Upper lobe of left lung (tissue), 6 donors: ENCODE measurements at regions not wholly inside any gene's neighbourhood (a gene's known extent, or its start where the extent isn't known, plus 50 kb on each side); places are given as distances from the start of the nearest gene placed in this dataset.
"Not testable (repeated sequence)": the region's sequence is repeated elsewhere in the genome, so short reads cannot be mapped to it uniquely, and the experiment has no call there.

Experiments used
- ATAC-seq, 2 donors: fragments of 200-7000 bp; cut with Tn5 transposase; one replicate each; pipeline ENCODE4 v1.9.1; 2022; ENCODE audit warnings: mild to moderate bottlenecking in 2 of 2, moderate library complexity in 2 of 2; ENCODE audit not compliant: low FRiP score in 2 of 2
- DNase-seq, 2 donors: peaks; one replicate each; pipeline ENCODE4 v3.0.0-alpha.2; 2019 to 2020
- H3K27ac ChIP-seq, 4 donors: fragments of 200-600 bp; sonication (generic); one replicate each; pipeline ENCODE4 v1.5.1; 2016 to 2019
- H3K27me3 ChIP-seq, 4 donors: fragments of 200-600 bp; sonication (generic); one replicate each; pipeline ENCODE4 v1.5.1; 2017 to 2019
- H3K36me3 ChIP-seq, 4 donors: fragments of 200-600 bp; sonication (generic); one replicate each; pipeline ENCODE4 v1.5.1; 2016 to 2019
- H3K4me1 ChIP-seq, 4 donors: fragments of 200-600 bp; sonication (generic); one replicate each; pipeline ENCODE4 v1.5.1; 2018 to 2019
- H3K4me3 ChIP-seq, 4 donors: fragments of 200-600 bp; sonication (generic); one replicate each; pipeline ENCODE4 v1.5.1; 2017 to 2019; ENCODE audit warnings: mild to moderate bottlenecking in 2 of 4, moderate library complexity in 1 of 4
- H3K9me3 ChIP-seq, 4 donors: fragments of 200-600 bp; sonication (generic); one replicate each; pipeline ENCODE4 v1.5.1; 2018 to 2019
- EP300 ChIP-seq, 4 donors: sonication (generic); formaldehyde crosslinking; IDR thresholded peaks; one replicate each; pipeline ENCODE4 v1.5.1; 2017; ENCODE audit warnings: antibody characterized with exemption in 4 of 4, control low read depth in 2 of 4
- POLR2A ChIP-seq, 4 donors: fragments of 450-650 bp; IDR thresholded peaks; one replicate each; pipeline ENCODE4 v1.5.1; 2016 to 2017; ENCODE audit warnings: antibody characterized with exemption in 4 of 4, mild to moderate bottlenecking in 2 of 4
- POLR2AphosphoS5 ChIP-seq, 2 donors: sonication (generic); formaldehyde crosslinking; IDR thresholded peaks; one replicate each; pipeline ENCODE4 v1.5.1; 2017; ENCODE audit warnings: antibody characterized with exemption in 2 of 2
- WGBS, 2 donors: methylation state at CpG; one replicate each; pipeline ENCODE4 v1.1.5; 2017 to 2018; 5-methylcytosine and 5-hydroxymethylcytosine counted together
- TF ChIP-seq, protein P1 (sequence below), 6 experiments: fragments of 450-650 bp in 4 of 6; fragments of 200-600 bp in 2 of 6; sonication (generic) in 2 of 6; IDR thresholded peaks; one replicate each; pipeline ENCODE4 v1.5.1; 2016 to 2019; ENCODE audit warnings: antibody characterized with exemption in 6 of 6
- donor health status: DM: no; HTN: no; CAD: no; lungs with moderate emphysema.
- donor health status: DM: no; HTN: yes; CAD: no; lungs with severe emphysema.

DNA sequence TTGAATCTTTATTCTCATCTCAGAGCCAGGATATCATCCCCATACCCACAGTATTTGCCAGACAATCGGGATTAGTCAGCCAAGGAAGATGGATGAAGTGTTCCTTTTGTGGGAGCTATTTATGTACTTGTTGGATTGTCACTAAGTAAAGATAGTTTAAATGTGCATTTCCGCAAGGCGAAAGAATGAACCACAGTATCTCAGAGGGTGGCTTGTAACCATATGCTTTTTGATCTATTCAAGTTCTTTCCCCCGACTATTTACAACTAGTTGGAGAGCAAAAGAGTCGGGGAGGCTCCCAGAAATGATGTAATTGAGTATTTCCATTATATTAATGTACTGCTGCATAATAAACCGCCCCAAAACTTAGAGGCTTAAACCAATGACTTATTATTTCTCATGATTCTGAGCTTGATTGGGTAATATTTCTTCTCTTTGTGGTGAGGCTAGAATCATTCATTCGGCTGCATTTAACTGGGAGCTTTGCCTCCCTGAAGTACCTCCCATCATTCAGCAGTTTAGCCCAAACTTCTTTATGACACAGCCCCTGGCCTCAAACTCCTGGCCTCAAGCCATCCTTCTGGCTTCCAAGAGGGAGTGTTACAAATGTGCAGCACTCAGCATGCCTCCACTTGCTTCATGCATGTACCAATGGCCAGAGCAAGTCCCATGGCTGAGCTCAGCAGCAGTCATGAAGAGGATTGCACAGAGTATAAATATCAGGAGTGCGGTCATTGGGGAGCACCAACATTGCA is 423.7 kb downstream of the METTL4 start:
- Histone ChIP-seq H3K4me3 (no peak overlapping the region), H3K9me3 (no peaks in the 10 kb centered on the region), H3K36me3 (no peaks in the 10 kb centered on the region), H3K27me3 (no peaks in the 10 kb centered on the region), H3K4me1 (no peaks in the 10 kb centered on the region), H3K27ac (no peak overlapping the region)
- ATAC-seq (peak; percentile 26 to 83), DNase-seq (no peak)
- WGBS, 2 donors = 52 to 53% methylated on average over 8 of the region's 8 CpGs
- TF ChIP-seq POLR2AphosphoS5 (IDR thresholded peaks at IDR 0.05) = no peak
- TF ChIP-seq POLR2A (IDR thresholded peaks at IDR 0.05) = no peak
- TF ChIP-seq, protein P1, sequence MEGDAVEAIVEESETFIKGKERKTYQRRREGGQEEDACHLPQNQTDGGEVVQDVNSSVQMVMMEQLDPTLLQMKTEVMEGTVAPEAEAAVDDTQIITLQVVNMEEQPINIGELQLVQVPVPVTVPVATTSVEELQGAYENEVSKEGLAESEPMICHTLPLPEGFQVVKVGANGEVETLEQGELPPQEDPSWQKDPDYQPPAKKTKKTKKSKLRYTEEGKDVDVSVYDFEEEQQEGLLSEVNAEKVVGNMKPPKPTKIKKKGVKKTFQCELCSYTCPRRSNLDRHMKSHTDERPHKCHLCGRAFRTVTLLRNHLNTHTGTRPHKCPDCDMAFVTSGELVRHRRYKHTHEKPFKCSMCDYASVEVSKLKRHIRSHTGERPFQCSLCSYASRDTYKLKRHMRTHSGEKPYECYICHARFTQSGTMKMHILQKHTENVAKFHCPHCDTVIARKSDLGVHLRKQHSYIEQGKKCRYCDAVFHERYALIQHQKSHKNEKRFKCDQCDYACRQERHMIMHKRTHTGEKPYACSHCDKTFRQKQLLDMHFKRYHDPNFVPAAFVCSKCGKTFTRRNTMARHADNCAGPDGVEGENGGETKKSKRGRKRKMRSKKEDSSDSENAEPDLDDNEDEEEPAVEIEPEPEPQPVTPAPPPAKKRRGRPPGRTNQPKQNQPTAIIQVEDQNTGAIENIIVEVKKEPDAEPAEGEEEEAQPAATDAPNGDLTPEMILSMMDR (IDR thresholded peaks at IDR 0.05) = no peak
- TF ChIP-seq EP300 (IDR thresholded peaks at IDR 0.05) = no peak

DNA sequence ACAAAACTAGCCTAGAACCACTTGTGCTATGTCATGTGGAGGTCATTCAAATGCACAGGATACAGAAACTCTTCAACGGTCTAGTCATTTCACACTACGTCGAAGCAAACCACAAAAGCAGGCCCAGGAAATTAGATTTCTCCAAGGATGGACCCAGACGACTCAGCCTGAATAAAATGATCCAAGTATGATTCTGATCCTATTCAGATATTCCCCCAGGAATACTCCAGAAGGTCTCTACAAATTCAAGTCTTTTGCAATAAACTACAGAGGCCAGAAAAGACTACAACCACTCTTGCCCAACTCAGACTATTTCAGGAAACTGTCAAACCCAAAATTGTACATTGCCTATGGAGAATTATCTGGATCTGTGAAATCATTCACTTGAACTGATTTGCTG is 422.5 kb downstream of the METTL4 start:
- TF ChIP-seq EP300 (IDR thresholded peaks at IDR 0.05) = no peak
- TF ChIP-seq, protein P1 (IDR thresholded peaks at IDR 0.05) = no peak
- WGBS, 2 donors = 72 to 76% methylated on average over 4 of the region's 4 CpGs
- no peaks in the 10 kb centered on the region for H3K27me3 ChIP-seq
- ATAC-seq = peak in 1 of 2 donors; percentile 38
- H3K4me3 ChIP-seq = no peak overlapping the region
- H3K4me1 ChIP-seq = no peaks in the 10 kb centered on the region
- no peak for DNase-seq
- H3K9me3 ChIP-seq = no peaks in the 10 kb centered on the region
- no peak overlapping the region for H3K27ac ChIP-seq
- no peaks in the 10 kb centered on the region for H3K36me3 ChIP-seq

DNA sequence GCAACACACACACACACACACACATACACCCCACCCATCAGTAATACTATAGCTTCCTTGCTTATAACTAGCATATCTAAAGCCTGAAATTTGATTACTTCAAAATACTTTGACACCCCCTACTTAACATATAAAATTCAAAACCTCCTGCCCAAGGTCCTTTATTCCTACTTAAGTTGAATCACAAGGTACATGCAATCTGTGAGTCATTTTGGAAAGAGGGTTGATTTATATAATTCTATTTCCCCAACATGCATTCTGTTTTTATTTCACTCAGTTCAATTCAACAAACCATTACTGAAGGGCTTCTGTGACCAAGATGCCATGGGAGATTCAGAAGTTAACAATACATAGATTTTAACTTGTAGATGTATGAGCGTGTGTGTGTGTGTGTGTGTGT is 420.7 kb downstream of the METTL4 start:
- H3K4me1 ChIP-seq = no peaks in the 10 kb centered on the region
- 87 to 94% methylated on average over 1 of the region's 1 CpG for WGBS, 2 donors
- TF ChIP-seq POLR2AphosphoS5 (IDR thresholded peaks at IDR 0.05) = no peak
- TF ChIP-seq EP300 (IDR thresholded peaks at IDR 0.05) = no peak
- TF ChIP-seq, protein P1 (IDR thresholded peaks at IDR 0.05) = no peak

DNA sequence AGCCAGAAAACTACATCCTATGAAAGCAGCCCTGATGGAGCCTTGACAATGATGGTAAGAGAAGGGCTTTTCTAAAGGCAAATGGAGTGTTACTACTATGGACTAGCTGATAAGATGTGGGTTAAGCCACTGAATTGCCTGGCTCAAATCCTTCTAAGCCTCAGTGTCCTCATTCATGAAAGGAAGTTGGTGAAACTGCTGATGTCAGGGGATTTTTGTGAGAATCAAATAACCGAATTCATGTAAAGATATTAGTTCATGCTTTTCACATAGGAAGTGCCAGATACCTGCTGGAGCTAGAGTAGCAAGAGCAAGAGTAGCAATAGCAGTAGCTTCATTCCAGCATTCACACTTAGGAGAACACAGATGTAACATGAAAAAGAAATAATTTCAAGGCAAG is 417.0 kb downstream of the METTL4 start:
- no peaks in the 10 kb centered on the region for H3K27me3 ChIP-seq
- no peak for TF ChIP-seq POLR2A (IDR thresholded peaks at IDR 0.05)
- WGBS, 2 donors = 65 to 84% methylated on average over 1 of the region's 1 CpG
- no peaks in the 10 kb centered on the region for H3K9me3 ChIP-seq
- DNase-seq = no peak
- H3K4me3 ChIP-seq = no peak overlapping the region
- ATAC-seq = no peak
- H3K27ac ChIP-seq = no peak overlapping the region
- no peaks in the 10 kb centered on the region for H3K36me3 ChIP-seq
- H3K4me1 ChIP-seq = no peaks in the 10 kb centered on the region

More for the DNA sequence above, 420.7 kb downstream of the METTL4 start:
- Histone ChIP-seq H3K27me3 (no peaks in the 10 kb centered on the region), H3K9me3 (no peaks in the 10 kb centered on the region), H3K27ac (no peak overlapping the region), H3K4me3 (no peak overlapping the region), H3K36me3 (no peaks in the 10 kb centered on the region)
- ATAC-seq (no peak), DNase-seq (no peak)

DNA sequence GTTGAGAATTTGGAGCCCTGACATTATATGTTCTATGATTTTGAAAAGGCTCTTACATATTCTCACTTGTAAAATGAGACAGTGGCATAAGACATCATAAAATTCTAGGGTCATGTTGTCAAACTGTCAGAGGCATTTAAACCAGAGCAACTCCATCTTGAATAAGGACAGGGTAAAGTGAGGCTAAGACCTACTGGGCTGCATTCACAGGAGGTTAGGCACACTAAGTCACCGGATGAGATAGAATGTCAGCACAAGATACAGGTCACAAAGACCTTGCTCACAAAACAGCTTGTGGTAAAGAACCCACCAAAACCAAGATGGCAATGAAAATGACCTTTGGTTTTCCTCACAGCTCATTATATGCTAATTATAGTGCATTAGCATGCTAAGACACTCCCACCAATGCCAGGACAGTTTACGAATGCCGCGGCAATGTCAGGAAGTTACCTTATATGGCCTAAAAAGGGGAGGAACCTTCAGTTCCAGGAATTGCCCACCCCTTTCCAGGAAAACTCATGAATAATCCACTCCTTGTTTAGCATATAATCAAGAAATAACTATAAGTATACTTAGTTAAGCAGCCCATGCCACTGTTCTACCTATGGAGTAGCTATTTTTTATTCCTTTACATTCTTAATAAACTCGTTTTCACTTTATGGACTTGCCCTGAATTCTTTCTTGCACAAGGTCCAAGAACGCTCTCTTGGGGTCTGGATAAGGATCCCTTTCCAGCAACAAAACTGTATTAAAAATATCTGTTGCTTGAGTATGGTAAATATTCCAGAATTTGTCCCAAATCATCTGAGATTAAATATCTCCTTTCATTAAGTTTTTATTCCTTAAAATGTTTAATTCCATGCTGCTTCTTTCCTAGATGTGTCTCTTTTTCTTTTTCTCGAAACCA is 406.4 kb downstream of the METTL4 start:
- ATAC-seq (no peak), DNase-seq (no peak)
- Histone ChIP-seq H3K4me3 (no peak overlapping the region), H3K27ac (no peak overlapping the region), H3K4me1 (no peaks in the 10 kb centered on the region), H3K9me3 (no peaks in the 10 kb centered on the region), H3K36me3 (no peaks in the 10 kb centered on the region), H3K27me3 (no peaks in the 10 kb centered on the region)
- no peak for TF ChIP-seq POLR2AphosphoS5 (IDR thresholded peaks at IDR 0.05)
- 73 to 79% methylated on average over 7 of the region's 7 CpGs for WGBS, 2 donors

DNA sequence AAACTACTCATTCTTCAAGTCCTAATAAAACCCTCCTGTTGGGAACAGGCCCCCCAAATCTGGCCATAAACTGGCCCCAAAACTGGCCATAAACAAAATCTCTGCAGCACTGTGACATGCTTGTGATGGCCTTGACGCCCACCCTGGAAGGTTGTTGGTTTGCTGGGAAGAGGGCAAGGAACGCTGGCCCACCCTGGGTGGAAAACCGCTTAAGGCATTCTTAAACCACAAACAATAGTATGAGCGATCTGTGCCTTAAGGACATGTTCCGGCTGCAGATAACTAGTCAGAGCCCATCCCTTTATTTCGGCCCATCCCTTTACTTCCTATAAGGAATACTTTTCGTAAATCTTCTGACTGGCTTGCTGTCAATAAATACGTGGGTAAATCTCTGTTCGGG is 404.4 kb downstream of the METTL4 start:
- not testable (repeated sequence) for ATAC-seq

More for the DNA sequence above, 404.4 kb downstream of the METTL4 start:
- not testable (repeated sequence) for H3K4me1 ChIP-seq, H3K27me3 ChIP-seq, H3K36me3 ChIP-seq, H3K4me3 ChIP-seq, H3K9me3 ChIP-seq, H3K27ac ChIP-seq, DNase-seq
- WGBS, 2 donors = 73 to 82% methylated on average over 9 of the region's 9 CpGs
